Ishikawa (cell line): ENCODE measurements at regions not wholly inside any gene's neighbourhood (a gene's known extent, or its start where the extent isn't known, plus 50 kb on each side); places are given as distances from the start of the nearest gene placed in this dataset.

Source experiments
- CEBPB ChIP-seq: IDR thresholded peaks from 2 replicates; pipeline ENCODE4 v1.6.1; 2012
- CREB1 ChIP-seq: IDR thresholded peaks from 2 replicates; pipeline ENCODE4 v1.6.1; 2012; ENCODE audit warnings: low read depth
- EGR1 ChIP-seq: IDR thresholded peaks from 2 replicates; pipeline ENCODE4 v1.6.1; 2012
- EP300 ChIP-seq: IDR thresholded peaks from 2 replicates; pipeline ENCODE4 v1.6.1; 2012; ENCODE audit warnings: borderline replicate concordance
- FOXM1 ChIP-seq: IDR thresholded peaks from 2 replicates; pipeline ENCODE4 v1.6.1; 2012; ENCODE audit warnings: low read depth, borderline replicate concordance
- NFIC ChIP-seq: IDR thresholded peaks from 2 replicates; pipeline ENCODE4 v1.6.1; 2012
- RAD21 ChIP-seq: IDR thresholded peaks from 2 replicates; pipeline ENCODE4 v1.6.1; 2012; ENCODE audit warnings: low read depth
- TAF1 ChIP-seq: IDR thresholded peaks from 2 replicates; pipeline ENCODE4 v1.6.1; 2012; ENCODE audit warnings: low read depth, mild to moderate bottlenecking
- TCF12 ChIP-seq: IDR thresholded peaks from 2 replicates; pipeline ENCODE4 v1.6.1; 2012; ENCODE audit warnings: low read depth
- TEAD4 ChIP-seq: IDR thresholded peaks from 2 replicates; pipeline ENCODE4 v1.6.1; 2012
- YY1 ChIP-seq: IDR thresholded peaks from 2 replicates; pipeline ENCODE4 v1.6.1; 2012; ENCODE audit warnings: low read depth
- ZBTB7A ChIP-seq: IDR thresholded peaks from 2 replicates; pipeline ENCODE4 v1.6.1; 2012; ENCODE audit warnings: low read depth
- TF ChIP-seq, protein P1 (sequence below): IDR thresholded peaks from 2 replicates; pipeline ENCODE4 v1.6.1; 2012; ENCODE audit warnings: low read depth, mild to moderate bottlenecking
- TF ChIP-seq, protein P2 (sequence below): IDR thresholded peaks from 2 replicates; pipeline ENCODE4 v1.6.1; 2012
- TF ChIP-seq, protein P3 (sequence below): IDR thresholded peaks from 2 replicates; pipeline ENCODE4 v1.6.1; 2012

GRCh38 chr4:184913356-184914143 lies 87.8 kb upstream of the ACSL1 start:
- no peak for TF ChIP-seq CEBPB
- TF ChIP-seq TCF12, result no peak
- no peak for TF ChIP-seq EGR1
- no peak for TF ChIP-seq EP300
- TF ChIP-seq, protein P1, sequence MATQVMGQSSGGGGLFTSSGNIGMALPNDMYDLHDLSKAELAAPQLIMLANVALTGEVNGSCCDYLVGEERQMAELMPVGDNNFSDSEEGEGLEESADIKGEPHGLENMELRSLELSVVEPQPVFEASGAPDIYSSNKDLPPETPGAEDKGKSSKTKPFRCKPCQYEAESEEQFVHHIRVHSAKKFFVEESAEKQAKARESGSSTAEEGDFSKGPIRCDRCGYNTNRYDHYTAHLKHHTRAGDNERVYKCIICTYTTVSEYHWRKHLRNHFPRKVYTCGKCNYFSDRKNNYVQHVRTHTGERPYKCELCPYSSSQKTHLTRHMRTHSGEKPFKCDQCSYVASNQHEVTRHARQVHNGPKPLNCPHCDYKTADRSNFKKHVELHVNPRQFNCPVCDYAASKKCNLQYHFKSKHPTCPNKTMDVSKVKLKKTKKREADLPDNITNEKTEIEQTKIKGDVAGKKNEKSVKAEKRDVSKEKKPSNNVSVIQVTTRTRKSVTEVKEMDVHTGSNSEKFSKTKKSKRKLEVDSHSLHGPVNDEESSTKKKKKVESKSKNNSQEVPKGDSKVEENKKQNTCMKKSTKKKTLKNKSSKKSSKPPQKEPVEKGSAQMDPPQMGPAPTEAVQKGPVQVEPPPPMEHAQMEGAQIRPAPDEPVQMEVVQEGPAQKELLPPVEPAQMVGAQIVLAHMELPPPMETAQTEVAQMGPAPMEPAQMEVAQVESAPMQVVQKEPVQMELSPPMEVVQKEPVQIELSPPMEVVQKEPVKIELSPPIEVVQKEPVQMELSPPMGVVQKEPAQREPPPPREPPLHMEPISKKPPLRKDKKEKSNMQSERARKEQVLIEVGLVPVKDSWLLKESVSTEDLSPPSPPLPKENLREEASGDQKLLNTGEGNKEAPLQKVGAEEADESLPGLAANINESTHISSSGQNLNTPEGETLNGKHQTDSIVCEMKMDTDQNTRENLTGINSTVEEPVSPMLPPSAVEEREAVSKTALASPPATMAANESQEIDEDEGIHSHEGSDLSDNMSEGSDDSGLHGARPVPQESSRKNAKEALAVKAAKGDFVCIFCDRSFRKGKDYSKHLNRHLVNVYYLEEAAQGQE, result no peak
- TF ChIP-seq RAD21, result no peak
- no peak for TF ChIP-seq YY1
- TF ChIP-seq TEAD4, result no peak
- no peak for TF ChIP-seq CREB1
- no peak for TF ChIP-seq TAF1
- no peak for TF ChIP-seq FOXM1
- no peak for TF ChIP-seq NFIC
- TF ChIP-seq, protein P2, sequence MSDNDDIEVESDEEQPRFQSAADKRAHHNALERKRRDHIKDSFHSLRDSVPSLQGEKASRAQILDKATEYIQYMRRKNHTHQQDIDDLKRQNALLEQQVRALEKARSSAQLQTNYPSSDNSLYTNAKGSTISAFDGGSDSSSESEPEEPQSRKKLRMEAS, result no peak

GRCh38 chr4:184921456-184921855 lies 95.7 kb upstream of the ACSL1 start:
- TF ChIP-seq CEBPB (no peak), CREB1 (no peak), ZBTB7A (no peak), EGR1 (no peak), EP300 (no peak), TEAD4 (no peak), YY1 (no peak), TCF12 (no peak), NFIC (no peak), RAD21 (no peak), FOXM1 (no peak), TAF1 (no peak)
- TF ChIP-seq, protein P1, result no peak
- TF ChIP-seq, protein P3, sequence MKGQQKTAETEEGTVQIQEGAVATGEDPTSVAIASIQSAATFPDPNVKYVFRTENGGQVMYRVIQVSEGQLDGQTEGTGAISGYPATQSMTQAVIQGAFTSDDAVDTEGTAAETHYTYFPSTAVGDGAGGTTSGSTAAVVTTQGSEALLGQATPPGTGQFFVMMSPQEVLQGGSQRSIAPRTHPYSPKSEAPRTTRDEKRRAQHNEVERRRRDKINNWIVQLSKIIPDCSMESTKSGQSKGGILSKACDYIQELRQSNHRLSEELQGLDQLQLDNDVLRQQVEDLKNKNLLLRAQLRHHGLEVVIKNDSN, result no peak
- TF ChIP-seq, protein P2, result no peak

GRCh38 chr4:184922301-184922700 lies 96.0 kb upstream of the HELT start:
- TF ChIP-seq, protein P1, result no peak
- no peak for TF ChIP-seq TAF1
- no peak for TF ChIP-seq CEBPB
- TF ChIP-seq, protein P3, result no peak
- no peak for TF ChIP-seq RAD21
- TF ChIP-seq ZBTB7A, result no peak

- TF ChIP-seq, protein P1, result no peak
- TF ChIP-seq, protein P2, result no peak
- TF ChIP-seq, protein P3, result no peak
- TF ChIP-seq CREB1 (no peak), CEBPB (no peak), ZBTB7A (no peak), FOXM1 (no peak), EP300 (no peak), RAD21 (no peak), TAF1 (no peak), NFIC (no peak), EGR1 (no peak), TCF12 (no peak), YY1 (no peak), TEAD4 (no peak)
These were observed 93.8 kb upstream of the HELT start for GRCh38 chr4:184924516-184924915.
